ENCODE measurements at regions not wholly inside any gene's neighbourhood (a gene's known extent, or its start where the extent isn't known, plus 50 kb on each side); places are given as distances from the start of the nearest gene placed in this dataset.

GRCh38 chr21:35484851-35485250 lies 435.7 kb upstream of the RUNX1 start:
- no peak overlapping the region for H3K27ac Mint-ChIP-seq
- no peak overlapping the region for H3K4me3 Mint-ChIP-seq
- peaks cover 24% of the 10 kb centered on the region for H3K27me3 Mint-ChIP-seq
- H3K4me1 Mint-ChIP-seq: no peaks in the 10 kb centered on the region
- H3K36me3 Mint-ChIP-seq: peaks cover under 1% of the 10 kb centered on the region
- H3K9me3 Mint-ChIP-seq: peaks cover 3% of the 10 kb centered on the region
- ATAC-seq: no peak

GRCh38 chr21:35484032-35484431 lies 434.9 kb upstream of the RUNX1 start:
- no peaks in the 10 kb centered on the region for H3K4me1 Mint-ChIP-seq
- H3K27ac Mint-ChIP-seq: no peak overlapping the region
- ATAC-seq: no peak
- H3K36me3 Mint-ChIP-seq: peaks cover 7% of the 10 kb centered on the region
- H3K4me3 Mint-ChIP-seq: no peak overlapping the region
- H3K9me3 Mint-ChIP-seq: peaks cover 9% of the 10 kb centered on the region
- H3K27me3 Mint-ChIP-seq: peaks cover 32% of the 10 kb centered on the region

DNA sequence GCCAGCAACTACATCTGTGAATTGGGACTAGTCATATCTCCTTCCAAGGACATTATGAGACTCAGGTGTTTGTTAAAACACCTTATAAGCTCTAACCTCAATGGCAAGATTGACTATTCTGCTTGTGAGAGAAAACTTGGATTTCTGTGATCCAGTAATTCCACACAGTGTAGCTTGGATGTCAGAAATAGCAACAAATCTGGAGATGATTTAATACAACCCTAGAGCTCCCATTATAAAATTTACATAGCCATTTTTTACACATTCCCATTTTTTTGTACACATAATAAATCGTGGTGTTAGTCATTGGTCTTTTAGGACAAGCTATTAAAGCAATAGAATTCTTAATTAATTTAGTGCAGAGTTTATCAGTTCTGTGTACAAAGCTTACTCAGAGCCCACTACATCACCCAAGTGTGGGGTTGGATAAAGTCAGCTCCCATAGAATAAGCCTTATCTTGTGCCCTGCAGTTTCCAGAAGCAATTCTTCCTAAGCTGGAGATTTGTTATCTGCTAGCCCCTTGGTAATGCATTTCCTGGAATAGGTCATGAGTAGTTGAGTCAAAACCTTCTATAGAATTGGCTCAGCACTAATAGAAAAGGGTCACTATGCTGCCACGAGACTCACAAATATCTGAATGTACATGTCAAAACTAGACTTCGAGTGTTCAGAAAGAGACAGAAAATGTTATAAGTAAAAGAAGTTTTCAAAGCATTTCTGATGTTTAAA lies 434.0 kb upstream of the RUNX1 start:
- H3K9me3 Mint-ChIP-seq: peaks cover 9% of the 10 kb centered on the region
- ATAC-seq: no peak
- no peak overlapping the region for H3K4me3 Mint-ChIP-seq
- peaks cover 7% of the 10 kb centered on the region for H3K36me3 Mint-ChIP-seq
- peaks cover 36% of the 10 kb centered on the region for H3K27me3 Mint-ChIP-seq
- no peaks in the 10 kb centered on the region for H3K4me1 Mint-ChIP-seq
- no peak overlapping the region for H3K27ac Mint-ChIP-seq

GRCh38 chr21:35482096-35482495 lies 433.0 kb upstream of the RUNX1 start:
- Mint-ChIP-seq H3K27ac (no peak overlapping the region), H3K27me3 (peaks cover 36% of the 10 kb centered on the region), H3K36me3 (peaks cover 7% of the 10 kb centered on the region), H3K4me3 (no peak overlapping the region), H3K9me3 (peaks cover 9% of the 10 kb centered on the region), H3K4me1 (no peaks in the 10 kb centered on the region)
- ATAC-seq: no peak

DNA sequence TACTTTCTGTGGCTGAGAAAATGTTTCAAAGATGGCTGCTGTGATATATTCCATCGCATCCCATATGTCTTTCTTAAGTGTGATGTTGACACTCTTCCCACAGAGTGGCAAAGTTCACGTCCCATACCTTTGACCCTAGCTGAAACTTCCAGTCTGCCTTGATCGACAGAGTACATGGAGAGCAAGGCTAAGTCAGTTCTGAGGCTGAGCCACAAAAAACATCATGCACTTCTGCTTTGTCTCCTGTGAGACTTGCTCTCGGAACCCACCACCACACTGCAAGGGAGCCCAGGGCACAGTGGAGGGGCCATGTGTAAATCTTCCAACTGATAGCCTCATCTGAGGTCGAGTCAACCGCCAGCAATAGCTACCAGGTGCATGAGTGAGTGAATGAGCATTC lies 431.9 kb upstream of the RUNX1 start:
- Mint-ChIP-seq H3K36me3 (peaks cover 7% of the 10 kb centered on the region), H3K4me1 (peaks cover 3% of the 10 kb centered on the region), H3K27ac (no peak overlapping the region), H3K9me3 (peaks cover 9% of the 10 kb centered on the region), H3K27me3 (peaks cover 43% of the 10 kb centered on the region), H3K4me3 (no peak overlapping the region)
- ATAC-seq: no peak

DNA sequence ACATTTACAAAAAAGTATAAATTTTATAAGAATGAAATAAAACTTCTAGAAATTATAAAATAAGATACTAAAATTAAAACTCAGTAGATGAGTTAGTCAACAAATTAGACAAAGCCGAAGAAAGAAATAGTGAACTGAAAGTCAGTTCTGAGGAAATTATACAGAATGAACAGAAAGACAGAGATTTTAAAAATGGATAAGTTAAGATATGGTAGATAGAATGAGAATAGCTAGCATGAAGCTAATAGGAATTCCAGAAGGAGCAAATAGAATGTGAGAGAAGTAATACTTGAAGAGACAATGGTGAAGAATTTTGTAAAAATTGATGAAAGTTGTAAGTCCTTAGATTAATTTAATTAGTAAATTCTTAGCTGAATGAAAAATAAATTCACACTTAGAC lies 430.4 kb upstream of the RUNX1 start:
- ATAC-seq: no peak
- Mint-ChIP-seq H3K36me3 (peaks cover 7% of the 10 kb centered on the region), H3K27ac (no peak overlapping the region), H3K27me3 (peaks cover 40% of the 10 kb centered on the region), H3K9me3 (peaks cover 9% of the 10 kb centered on the region), H3K4me1 (peaks cover 9% of the 10 kb centered on the region), H3K4me3 (no peak overlapping the region)

GRCh38 chr21:35479065-35479448 lies 430.0 kb upstream of the RUNX1 start:
- peaks cover 9% of the 10 kb centered on the region for H3K4me1 Mint-ChIP-seq
- H3K4me3 Mint-ChIP-seq: no peak overlapping the region
- no peak for ATAC-seq
- H3K27me3 Mint-ChIP-seq: peaks cover 35% of the 10 kb centered on the region
- peaks cover 7% of the 10 kb centered on the region for H3K36me3 Mint-ChIP-seq
- H3K9me3 Mint-ChIP-seq: peaks cover 9% of the 10 kb centered on the region
- H3K27ac Mint-ChIP-seq: no peak overlapping the region

- H3K27me3 Mint-ChIP-seq: peaks cover 35% of the 10 kb centered on the region
- H3K9me3 Mint-ChIP-seq: peaks cover 9% of the 10 kb centered on the region
- no peak overlapping the region for H3K4me3 Mint-ChIP-seq
- peaks cover 7% of the 10 kb centered on the region for H3K36me3 Mint-ChIP-seq
- H3K27ac Mint-ChIP-seq: no peak overlapping the region
- peaks cover 9% of the 10 kb centered on the region for H3K4me1 Mint-ChIP-seq
- ATAC-seq: no peak
These were observed 429.3 kb upstream of the RUNX1 start for GRCh38 chr21:35478161-35479064.

- no peak for ATAC-seq
- Mint-ChIP-seq H3K27me3 (peaks cover 43% of the 10 kb centered on the region), H3K27ac (no peak overlapping the region), H3K36me3 (peaks cover 7% of the 10 kb centered on the region), H3K9me3 (peaks cover 9% of the 10 kb centered on the region), H3K4me3 (no peak overlapping the region), H3K4me1 (peaks cover 9% of the 10 kb centered on the region)
These were observed 428.5 kb upstream of the RUNX1 start for GRCh38 chr21:35477622-35478021.

- peaks cover 9% of the 10 kb centered on the region for H3K9me3 Mint-ChIP-seq
- H3K4me1 Mint-ChIP-seq: peaks cover 9% of the 10 kb centered on the region
- peaks cover 47% of the 10 kb centered on the region for H3K27me3 Mint-ChIP-seq
- no peak for ATAC-seq
- peaks cover 7% of the 10 kb centered on the region for H3K36me3 Mint-ChIP-seq
- no peak overlapping the region for H3K4me3 Mint-ChIP-seq
- H3K27ac Mint-ChIP-seq: no peak overlapping the region
These were observed 427.7 kb upstream of the RUNX1 start for GRCh38 chr21:35476621-35477395.

GRCh38 chr21:35475762-35476161 lies 426.7 kb upstream of the RUNX1 start:
- Mint-ChIP-seq H3K27ac (no peak overlapping the region), H3K4me3 (no peak overlapping the region), H3K36me3 (peaks cover 7% of the 10 kb centered on the region), H3K4me1 (peaks cover 9% of the 10 kb centered on the region), H3K9me3 (peaks cover 9% of the 10 kb centered on the region), H3K27me3 (peaks cover 47% of the 10 kb centered on the region)
- no peak for ATAC-seq

DNA sequence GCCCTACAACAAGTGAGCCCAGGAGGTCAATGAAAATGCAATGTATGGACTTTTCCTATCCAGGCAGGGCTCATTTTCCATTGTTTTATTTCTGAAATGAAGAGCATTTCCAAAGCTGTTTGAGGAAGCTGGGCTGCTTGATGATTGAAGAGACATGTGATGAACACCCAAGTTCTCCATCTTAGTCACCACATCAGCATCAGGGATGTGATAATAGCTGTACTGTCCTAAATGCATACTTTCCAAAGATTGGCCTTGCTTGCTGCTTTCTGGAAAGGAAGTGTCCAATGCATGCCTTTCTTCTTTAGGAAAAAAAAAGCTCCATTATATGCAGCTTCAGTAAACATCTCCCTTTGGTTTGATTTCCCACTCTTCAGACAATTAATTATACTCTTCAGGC lies 425.9 kb upstream of the RUNX1 start:
- H3K4me3 Mint-ChIP-seq: no peak overlapping the region
- H3K27me3 Mint-ChIP-seq: peaks cover 43% of the 10 kb centered on the region
- H3K27ac Mint-ChIP-seq: no peak overlapping the region
- H3K4me1 Mint-ChIP-seq: peaks cover 9% of the 10 kb centered on the region
- H3K36me3 Mint-ChIP-seq: peaks cover 7% of the 10 kb centered on the region
- ATAC-seq: no peak
- H3K9me3 Mint-ChIP-seq: peaks cover 7% of the 10 kb centered on the region

GRCh38 chr21:35473496-35473895 lies 424.4 kb upstream of the RUNX1 start:
- Mint-ChIP-seq H3K9me3 (no peaks in the 10 kb centered on the region), H3K4me3 (no peak overlapping the region), H3K36me3 (no peaks in the 10 kb centered on the region), H3K27ac (no peak overlapping the region), H3K27me3 (peaks cover 29% of the 10 kb centered on the region), H3K4me1 (peaks cover 9% of the 10 kb centered on the region)
- no peak for ATAC-seq

DNA sequence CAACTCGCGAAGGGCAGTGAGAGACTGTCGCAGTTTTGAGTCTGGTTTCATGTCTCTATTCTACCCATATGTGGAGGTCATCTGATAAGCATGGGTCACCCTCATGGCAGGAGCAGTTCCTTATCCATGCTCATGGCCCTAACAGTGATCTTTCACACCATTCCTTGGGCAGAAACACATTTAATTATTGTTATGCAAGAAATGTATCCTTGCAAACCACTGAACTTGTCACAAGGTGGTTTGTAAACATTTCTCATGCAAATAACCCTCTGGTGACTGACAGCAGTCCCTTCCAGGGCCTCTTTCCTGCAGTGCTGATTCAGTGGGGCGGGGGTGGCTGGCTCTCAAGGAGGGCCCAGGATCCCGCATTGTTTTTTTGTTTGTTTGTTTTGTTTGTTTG lies 421.4 kb upstream of the RUNX1 start:
- Mint-ChIP-seq H3K9me3 (peaks cover 18% of the 10 kb centered on the region), H3K27me3 (peaks cover 18% of the 10 kb centered on the region), H3K36me3 (no peaks in the 10 kb centered on the region), H3K27ac (no peak overlapping the region), H3K4me1 (peaks cover under 1% of the 10 kb centered on the region), H3K4me3 (no peak overlapping the region)
- ATAC-seq: no peak

- ATAC-seq: no peak
- H3K27ac Mint-ChIP-seq: no peak overlapping the region
- H3K4me3 Mint-ChIP-seq: no peak overlapping the region
- H3K9me3 Mint-ChIP-seq: peaks cover 18% of the 10 kb centered on the region
- H3K36me3 Mint-ChIP-seq: no peaks in the 10 kb centered on the region
- peaks cover 16% of the 10 kb centered on the region for H3K27me3 Mint-ChIP-seq
- no peaks in the 10 kb centered on the region for H3K4me1 Mint-ChIP-seq
These were observed 420.4 kb upstream of the RUNX1 start for GRCh38 chr21:35469498-35469897.

Data from stimulated activated memory B cell treated with anti-CD40 and anti-IgM and Interleukin-4, amounts not matched to agents 10 μg/mL and 1 μg/mL and 100 μg/mL, for 72 hours (primary cell).